ACHN (cell line): ENCODE measurements at regions not wholly inside any gene's neighbourhood (a gene's known extent, or its start where the extent isn't known, plus 50 kb on each side); places are given as distances from the start of the nearest gene placed in this dataset.

Source experiments
- DNase-seq: peaks from one replicate; pipeline ENCODE4 v3.0.0-alpha.2; 2015
- in situ Hi-C: cut with HindIII; loops from 2 replicates; pipeline ENCODE4 v1.10.0; 2017; ENCODE audit warnings: low sequenced_read_pairs, low pct_ligation_motif_present, low pct_unique_long_range_greater_than_20kb

DNA sequence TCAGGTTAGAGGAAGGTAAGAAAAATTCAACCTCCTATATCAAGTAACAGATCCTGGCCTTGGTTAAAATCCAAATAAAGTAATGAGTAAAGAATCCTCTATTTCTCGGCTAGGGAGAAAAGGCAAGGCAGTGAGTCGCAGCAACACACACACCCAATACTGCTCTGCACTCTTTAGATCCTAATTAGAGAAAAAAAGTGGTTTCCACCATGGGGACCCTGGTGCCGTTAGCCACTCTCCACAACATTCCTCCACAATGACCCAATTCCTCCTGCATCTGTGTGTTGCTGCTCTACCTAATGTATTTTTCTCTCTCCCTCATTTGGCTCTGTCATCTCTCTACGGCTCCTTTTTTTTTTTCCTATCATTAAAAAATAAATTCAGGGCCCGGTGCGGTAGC, 462.7 kb downstream of the METTL4 start:
- DNase-seq = no peak
- in situ Hi-C loops = no loop called here

DNA sequence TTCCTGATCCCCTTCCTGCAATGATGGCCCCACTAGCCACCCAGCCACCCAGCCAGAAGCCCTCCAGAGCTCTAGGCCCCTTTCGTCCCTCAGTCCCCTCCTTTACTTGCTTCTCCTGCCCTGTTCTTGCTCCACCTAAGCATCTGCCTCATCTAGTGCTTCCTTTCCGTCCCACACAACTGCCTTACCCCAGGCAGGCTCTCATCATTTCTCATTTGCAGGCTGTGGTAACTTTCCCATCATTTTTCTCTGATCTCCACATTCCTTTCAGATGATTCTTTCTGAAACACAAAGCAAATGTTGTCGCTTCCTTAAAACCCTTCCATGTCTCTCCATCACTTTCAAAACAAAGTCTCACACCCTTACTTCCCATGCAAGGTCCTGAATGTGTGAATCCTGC, 459.8 kb downstream of the METTL4 start:
- in situ Hi-C loops = no loop called here
- no peak for DNase-seq

DNA sequence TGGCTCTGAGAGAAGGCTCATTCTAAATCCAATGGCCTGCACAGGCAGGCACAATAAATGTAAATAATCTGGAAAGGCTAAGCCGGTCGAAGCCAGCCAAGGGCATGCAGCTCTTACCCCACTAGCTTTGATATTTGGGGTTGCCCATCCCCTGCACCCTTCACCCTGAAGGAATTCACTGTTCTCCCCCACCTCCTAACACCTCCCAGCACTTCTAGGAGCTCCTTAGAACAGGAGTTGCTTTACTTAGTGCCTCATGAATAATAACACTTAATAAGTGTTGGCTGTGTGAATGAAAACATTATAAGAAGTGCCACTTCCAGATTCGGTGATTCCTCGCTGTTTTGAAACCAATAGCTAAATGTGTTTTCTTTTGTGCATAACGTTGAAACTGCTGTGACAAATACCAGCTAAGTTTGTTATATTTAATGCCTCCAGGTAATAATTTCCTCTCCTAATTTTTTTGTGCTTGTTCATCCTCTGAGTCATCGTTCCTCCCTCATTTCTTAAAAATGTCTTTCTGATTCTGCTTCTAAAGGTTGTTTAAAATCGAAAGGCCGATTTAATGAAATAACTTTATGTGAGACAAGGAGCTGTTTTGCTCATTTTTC, 458.8 kb downstream of the METTL4 start:
- no peak for DNase-seq
- in situ Hi-C loops = no loop called here

DNA sequence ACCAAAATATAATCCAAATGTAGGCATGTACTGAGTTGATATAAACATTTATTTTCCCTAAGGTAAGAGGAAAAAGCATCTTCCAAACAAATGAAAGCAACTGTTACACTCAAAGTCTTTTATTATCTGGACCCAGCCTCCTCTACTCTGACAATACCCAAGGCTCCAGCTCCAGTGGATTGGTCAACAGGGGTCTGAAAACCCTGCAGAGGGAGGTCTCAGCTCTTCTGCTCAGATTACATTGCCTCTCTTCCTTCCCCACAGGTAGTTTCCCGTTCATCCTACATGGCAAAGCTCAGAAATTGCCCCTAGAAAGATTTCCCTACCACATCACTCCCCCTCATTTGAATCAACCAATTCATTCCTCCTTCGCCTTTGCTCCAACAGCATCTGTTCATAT, 457.0 kb downstream of the METTL4 start:
- DNase-seq = no peak
- in situ Hi-C loops = no loop called here

DNA sequence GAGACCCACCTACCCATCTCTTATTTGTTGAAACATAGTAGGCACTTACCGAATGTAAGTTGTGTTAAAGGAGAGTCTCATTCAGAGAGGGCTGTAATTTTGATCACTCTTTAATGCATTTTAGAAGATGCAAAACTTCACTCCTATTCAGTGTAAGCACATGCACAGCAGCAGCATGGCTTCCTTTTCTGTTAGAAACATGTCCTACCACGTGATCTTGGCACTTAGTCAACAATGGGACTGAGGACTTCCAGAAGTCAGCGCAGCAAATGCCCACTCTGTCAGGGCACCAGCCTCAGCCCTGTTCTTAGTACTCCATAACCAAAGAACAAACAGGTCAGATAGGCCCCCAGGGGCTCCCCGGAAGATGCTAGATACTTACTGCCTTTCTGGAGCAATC, 456.5 kb downstream of the METTL4 start:
- in situ Hi-C loops = no loop called here

DNA sequence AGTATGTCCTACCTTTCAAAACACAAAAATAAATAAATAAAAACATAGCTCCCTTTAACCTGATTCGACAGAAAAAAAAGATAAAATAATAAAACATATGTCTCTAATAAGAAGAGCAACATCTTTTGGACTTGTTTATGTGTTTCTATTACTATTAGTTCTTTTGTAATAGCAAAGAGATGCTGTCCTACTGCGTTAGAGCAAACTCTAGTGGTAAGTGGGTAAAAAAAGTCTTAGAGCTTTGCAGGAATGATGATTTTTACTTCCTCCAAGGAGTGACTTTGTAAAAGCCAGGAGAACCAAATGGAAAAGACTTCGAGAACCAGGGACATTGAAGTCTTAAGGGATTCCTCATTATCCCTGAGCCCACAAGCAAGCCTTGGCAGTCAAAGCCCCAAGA, 450.1 kb downstream of the METTL4 start:
- DNase-seq = no peak
- in situ Hi-C loops = no loop called here

More for the DNA sequence above, 456.5 kb downstream of the METTL4 start:
- DNase-seq = no peak

DNA sequence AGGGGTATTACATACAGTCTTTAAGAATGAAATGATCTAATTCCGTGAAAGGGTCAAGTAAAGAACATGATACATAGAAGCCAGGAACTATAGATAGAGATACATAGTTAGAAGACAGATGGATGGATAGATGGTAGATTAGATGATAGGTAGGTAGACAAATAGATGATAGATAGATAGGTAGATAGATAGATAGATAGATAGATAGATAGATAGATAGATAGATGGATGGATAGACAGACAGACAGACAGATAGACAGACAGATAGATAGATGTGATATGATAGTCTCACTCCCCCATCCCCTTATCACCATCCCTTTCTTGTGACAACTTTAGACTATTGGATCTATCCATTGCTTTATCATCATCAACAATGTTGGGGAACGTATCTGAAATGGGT, 448.2 kb downstream of the METTL4 start:
- DNase-seq = no peak
- in situ Hi-C loops = no loop called here

DNA sequence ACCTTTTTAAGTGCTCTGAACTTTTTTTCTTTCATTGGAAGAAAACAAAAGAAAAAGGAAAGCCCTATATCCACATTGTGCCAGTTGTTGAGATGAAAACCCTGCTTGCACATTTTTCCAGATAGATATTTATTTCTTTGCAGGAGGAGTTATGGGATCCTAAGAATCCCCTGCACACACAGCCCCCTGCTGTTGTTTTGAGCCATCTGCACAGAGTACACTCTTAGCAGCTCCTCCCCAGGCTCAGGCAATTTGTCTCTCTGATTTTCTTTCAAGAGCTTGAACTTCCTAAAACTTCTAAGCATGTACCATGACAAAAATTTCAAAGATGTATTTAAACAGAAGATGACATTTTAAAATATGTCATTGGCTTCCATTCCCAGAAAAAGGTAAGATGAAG, 436.9 kb downstream of the METTL4 start:
- no peak for DNase-seq
- in situ Hi-C loops = no loop called here

DNA sequence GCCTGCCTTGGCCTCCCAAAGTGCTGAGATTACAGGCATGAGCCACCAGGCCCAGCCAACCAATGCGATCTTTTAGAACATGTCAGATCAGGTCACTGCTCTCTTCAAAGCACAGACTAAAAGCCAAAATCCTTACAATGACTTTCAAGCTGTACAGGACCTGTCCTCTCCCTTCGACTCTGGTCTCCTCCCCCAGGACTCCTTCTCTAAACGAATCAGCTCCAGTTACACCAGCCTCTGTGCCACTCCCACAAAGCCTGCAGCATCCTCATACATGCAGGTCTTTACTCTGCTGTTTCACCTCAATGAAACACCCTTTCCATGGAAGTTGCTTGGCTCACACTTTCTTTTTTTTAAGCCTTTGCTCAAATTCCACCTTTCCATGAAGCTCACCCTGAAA, 436.0 kb downstream of the METTL4 start:
- DNase-seq = no peak
- in situ Hi-C loops = no loop called here

DNA sequence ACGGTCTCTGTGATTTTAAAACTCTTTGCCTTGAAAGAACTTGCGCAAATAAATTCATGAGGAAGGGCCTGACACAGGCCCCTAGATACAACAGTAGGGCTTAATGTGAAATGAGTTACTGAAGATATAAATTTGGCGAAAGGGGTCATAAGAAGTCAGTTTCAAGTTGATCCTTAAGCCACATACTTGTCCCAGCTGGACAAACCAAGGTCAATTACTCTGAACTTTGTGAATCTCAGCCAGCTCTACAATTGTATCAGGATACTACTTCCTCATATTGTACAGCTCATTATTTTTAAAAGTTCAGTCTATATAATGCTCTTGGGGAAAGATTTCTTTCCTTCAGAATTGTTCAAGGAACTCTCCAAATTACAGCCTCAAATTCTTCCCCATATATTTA, 432.8 kb downstream of the METTL4 start:
- in situ Hi-C loops = no loop called here
- no peak for DNase-seq

DNA sequence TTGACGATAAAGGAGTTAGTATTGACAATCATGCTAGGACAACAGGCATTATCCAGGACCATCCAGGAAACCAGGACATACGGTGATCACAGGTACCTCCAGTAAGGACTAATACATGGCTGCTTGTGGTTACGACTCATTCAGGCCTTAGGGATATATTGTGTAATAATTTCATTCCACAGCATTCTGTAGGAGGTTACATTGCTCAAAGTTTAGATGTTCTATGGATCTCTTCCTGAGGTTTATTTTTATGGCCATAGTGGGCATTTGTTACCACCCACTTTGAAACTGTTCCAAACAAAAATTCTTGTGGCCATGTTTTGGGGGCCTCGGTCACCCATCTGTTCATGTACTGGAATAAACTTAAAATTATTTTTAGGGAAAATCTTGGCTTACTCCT, 431.6 kb downstream of the METTL4 start:
- in situ Hi-C loops = no loop called here

DNA sequence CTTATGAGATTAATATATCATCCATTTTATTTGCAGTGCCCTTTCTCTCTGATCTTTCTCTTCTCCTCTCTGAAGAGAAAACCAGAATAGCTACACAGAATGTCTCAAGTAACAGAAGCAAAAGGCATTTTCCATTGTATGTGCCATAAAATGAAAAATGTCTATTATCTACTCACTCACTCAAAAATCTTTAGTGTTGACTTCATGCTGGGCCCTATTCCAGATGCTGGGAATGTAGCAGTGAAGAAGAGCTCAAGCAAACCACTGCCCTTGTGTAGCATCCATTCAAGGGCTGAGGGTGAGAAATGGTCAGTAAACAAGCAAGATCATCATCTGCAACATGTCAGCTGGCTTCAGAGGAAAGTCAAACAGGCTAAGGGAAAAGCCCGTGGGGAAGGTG, 427.7 kb downstream of the METTL4 start:
- in situ Hi-C loops = no loop called here
- DNase-seq = no peak

More for the DNA sequence above, 431.6 kb downstream of the METTL4 start:
- DNase-seq = no peak

DNA sequence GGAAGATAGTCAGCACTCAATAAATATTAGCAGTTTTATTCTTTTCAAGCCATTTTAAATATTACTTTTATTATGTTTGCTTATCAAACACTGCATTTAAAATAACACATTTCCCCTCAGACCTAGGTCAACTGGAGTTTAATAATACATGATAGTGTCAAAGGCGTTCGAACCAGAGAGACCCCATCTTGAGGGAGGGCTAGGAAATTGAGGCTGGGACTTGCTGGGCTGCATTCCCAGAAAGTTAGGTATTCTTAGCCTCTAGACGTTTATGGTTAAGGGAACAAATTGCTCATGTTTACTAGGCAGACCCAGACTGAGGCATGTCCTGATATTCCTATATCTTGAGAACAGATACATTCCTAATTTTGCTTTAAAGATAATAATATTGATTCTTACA, 426.5 kb downstream of the METTL4 start:
- in situ Hi-C loops = no loop called here
- DNase-seq = no peak

DNA sequence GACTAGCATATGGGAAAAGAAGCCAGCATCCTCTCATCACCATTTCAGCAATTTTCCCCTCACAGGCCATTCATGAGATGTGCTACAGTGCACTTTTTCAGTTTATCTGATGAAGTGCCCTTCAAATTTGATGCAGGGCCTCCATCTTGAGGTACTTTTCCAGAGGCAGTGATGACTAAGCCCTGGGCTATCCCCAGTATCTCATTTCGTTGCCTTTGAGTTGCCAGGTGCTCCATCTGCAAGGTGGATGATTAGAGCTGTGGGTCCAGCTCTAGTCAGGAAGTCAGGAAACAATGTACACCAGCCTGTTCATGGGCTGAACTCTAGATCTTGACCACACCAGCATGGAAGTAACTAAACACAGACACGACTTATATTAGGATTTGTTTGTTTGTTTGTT, 425.2 kb downstream of the METTL4 start:
- in situ Hi-C loops = no loop called here
- no peak for DNase-seq

DNA sequence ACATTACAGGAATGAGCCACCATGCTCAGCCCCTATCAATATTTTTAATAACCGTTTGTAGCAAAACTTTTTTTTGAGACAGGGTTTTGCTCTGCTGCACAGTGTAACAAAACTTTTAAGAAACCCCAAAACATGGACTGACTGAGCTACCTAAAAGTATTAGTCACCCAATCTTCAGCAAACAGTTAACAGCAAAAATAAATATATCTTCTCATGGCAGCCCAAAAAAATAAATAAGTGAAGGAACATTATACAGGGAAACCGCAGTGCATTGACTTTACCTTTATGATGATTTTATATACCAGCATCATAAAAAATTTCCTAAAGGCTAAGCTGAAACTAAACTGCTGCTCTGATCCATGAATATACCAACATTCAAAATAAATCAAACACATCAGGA, 424.6 kb downstream of the METTL4 start:
- DNase-seq = no peak
- in situ Hi-C loops = no loop called here

DNA sequence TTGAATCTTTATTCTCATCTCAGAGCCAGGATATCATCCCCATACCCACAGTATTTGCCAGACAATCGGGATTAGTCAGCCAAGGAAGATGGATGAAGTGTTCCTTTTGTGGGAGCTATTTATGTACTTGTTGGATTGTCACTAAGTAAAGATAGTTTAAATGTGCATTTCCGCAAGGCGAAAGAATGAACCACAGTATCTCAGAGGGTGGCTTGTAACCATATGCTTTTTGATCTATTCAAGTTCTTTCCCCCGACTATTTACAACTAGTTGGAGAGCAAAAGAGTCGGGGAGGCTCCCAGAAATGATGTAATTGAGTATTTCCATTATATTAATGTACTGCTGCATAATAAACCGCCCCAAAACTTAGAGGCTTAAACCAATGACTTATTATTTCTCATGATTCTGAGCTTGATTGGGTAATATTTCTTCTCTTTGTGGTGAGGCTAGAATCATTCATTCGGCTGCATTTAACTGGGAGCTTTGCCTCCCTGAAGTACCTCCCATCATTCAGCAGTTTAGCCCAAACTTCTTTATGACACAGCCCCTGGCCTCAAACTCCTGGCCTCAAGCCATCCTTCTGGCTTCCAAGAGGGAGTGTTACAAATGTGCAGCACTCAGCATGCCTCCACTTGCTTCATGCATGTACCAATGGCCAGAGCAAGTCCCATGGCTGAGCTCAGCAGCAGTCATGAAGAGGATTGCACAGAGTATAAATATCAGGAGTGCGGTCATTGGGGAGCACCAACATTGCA, 423.7 kb downstream of the METTL4 start:
- DNase-seq = no peak
- in situ Hi-C loops = no loop called here

DNA sequence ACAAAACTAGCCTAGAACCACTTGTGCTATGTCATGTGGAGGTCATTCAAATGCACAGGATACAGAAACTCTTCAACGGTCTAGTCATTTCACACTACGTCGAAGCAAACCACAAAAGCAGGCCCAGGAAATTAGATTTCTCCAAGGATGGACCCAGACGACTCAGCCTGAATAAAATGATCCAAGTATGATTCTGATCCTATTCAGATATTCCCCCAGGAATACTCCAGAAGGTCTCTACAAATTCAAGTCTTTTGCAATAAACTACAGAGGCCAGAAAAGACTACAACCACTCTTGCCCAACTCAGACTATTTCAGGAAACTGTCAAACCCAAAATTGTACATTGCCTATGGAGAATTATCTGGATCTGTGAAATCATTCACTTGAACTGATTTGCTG, 422.5 kb downstream of the METTL4 start:
- in situ Hi-C loops = no loop called here
- DNase-seq = no peak

DNA sequence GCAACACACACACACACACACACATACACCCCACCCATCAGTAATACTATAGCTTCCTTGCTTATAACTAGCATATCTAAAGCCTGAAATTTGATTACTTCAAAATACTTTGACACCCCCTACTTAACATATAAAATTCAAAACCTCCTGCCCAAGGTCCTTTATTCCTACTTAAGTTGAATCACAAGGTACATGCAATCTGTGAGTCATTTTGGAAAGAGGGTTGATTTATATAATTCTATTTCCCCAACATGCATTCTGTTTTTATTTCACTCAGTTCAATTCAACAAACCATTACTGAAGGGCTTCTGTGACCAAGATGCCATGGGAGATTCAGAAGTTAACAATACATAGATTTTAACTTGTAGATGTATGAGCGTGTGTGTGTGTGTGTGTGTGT, 420.7 kb downstream of the METTL4 start:
- in situ Hi-C loops = no loop called here
- no peak for DNase-seq

DNA sequence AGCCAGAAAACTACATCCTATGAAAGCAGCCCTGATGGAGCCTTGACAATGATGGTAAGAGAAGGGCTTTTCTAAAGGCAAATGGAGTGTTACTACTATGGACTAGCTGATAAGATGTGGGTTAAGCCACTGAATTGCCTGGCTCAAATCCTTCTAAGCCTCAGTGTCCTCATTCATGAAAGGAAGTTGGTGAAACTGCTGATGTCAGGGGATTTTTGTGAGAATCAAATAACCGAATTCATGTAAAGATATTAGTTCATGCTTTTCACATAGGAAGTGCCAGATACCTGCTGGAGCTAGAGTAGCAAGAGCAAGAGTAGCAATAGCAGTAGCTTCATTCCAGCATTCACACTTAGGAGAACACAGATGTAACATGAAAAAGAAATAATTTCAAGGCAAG, 417.0 kb downstream of the METTL4 start:
- DNase-seq = no peak
- in situ Hi-C loops = no loop called here
